ENCODE measurements at regions not wholly inside any gene's neighbourhood (a gene's known extent, or its start where the extent isn't known, plus 50 kb on each side); places are given as distances from the start of the nearest gene placed in this dataset.

- DNase-seq: no peak
Measured at GRCh38 chr2:200254773-200255172, 51.7 kb upstream of the SPATS2L start.

GRCh38 chr2:200255549-200255948 lies 50.9 kb upstream of the SPATS2L start:
- no peak for DNase-seq
